ENCODE measurements at regions not wholly inside any gene's neighbourhood (a gene's known extent, or its start where the extent isn't known, plus 50 kb on each side); places are given as distances from the start of the nearest gene placed in this dataset.

- no peak for TF ChIP-seq EP300 (IDR thresholded peaks at IDR 0.05; ENCODE audit: borderline replicate concordance)
- no peak for TF ChIP-seq MAX (IDR thresholded peaks at IDR 0.05)
- TF ChIP-seq RAD21 (IDR thresholded peaks at IDR 0.05; ENCODE audit: low read depth), result no peak
- TF ChIP-seq CREB1 (IDR thresholded peaks at IDR 0.05; ENCODE audit: low read depth), result no peak
- TF ChIP-seq, protein P1, sequence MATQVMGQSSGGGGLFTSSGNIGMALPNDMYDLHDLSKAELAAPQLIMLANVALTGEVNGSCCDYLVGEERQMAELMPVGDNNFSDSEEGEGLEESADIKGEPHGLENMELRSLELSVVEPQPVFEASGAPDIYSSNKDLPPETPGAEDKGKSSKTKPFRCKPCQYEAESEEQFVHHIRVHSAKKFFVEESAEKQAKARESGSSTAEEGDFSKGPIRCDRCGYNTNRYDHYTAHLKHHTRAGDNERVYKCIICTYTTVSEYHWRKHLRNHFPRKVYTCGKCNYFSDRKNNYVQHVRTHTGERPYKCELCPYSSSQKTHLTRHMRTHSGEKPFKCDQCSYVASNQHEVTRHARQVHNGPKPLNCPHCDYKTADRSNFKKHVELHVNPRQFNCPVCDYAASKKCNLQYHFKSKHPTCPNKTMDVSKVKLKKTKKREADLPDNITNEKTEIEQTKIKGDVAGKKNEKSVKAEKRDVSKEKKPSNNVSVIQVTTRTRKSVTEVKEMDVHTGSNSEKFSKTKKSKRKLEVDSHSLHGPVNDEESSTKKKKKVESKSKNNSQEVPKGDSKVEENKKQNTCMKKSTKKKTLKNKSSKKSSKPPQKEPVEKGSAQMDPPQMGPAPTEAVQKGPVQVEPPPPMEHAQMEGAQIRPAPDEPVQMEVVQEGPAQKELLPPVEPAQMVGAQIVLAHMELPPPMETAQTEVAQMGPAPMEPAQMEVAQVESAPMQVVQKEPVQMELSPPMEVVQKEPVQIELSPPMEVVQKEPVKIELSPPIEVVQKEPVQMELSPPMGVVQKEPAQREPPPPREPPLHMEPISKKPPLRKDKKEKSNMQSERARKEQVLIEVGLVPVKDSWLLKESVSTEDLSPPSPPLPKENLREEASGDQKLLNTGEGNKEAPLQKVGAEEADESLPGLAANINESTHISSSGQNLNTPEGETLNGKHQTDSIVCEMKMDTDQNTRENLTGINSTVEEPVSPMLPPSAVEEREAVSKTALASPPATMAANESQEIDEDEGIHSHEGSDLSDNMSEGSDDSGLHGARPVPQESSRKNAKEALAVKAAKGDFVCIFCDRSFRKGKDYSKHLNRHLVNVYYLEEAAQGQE (IDR thresholded peaks at IDR 0.05; ENCODE audit: low read depth), result no peak
- TF ChIP-seq EGR1 (IDR thresholded peaks at IDR 0.05), result no peak
- TF ChIP-seq ZBTB7A (IDR thresholded peaks at IDR 0.05; ENCODE audit: low read depth), result no peak
- TF ChIP-seq TAF1 (IDR thresholded peaks at IDR 0.05; ENCODE audit: low read depth), result no peak
- TF ChIP-seq CEBPB (IDR thresholded peaks at IDR 0.05), result no peak
- no peak for TF ChIP-seq YY1 (IDR thresholded peaks at IDR 0.05; ENCODE audit: low read depth)
- no peak for TF ChIP-seq TCF12 (IDR thresholded peaks at IDR 0.05; ENCODE audit: low read depth)
Observed at GRCh38 chr1:187374742-187375141, 546.0 kb downstream of the PLA2G4A start.
